GM18907 (cell line): ENCODE measurements at regions not wholly inside any gene's neighbourhood (a gene's known extent, or its start where the extent isn't known, plus 50 kb on each side); places are given as distances from the start of the nearest gene placed in this dataset.

Source experiments
- ATAC-seq: cut with Tn5 transposase; IDR thresholded peaks from one replicate; pipeline ENCODE4 v1.9.1; 2021; ENCODE audit warnings: mild to moderate bottlenecking, moderate library complexity; ENCODE audit not compliant: unreplicated experiment

GRCh38 chr10:131424836-131425491, 113.4 kb upstream of the TCERG1L start:
- no peak for ATAC-seq

- no peak for ATAC-seq
Observed at GRCh38 chr10:131425752-131426533, 114.4 kb upstream of the TCERG1L start.

GRCh38 chr10:131426534-131426898, 115.0 kb upstream of the TCERG1L start:
- ATAC-seq = no peak

GRCh38 chr10:131427281-131427680, 115.8 kb upstream of the TCERG1L start:
- no peak for ATAC-seq

GRCh38 chr10:131427901-131428300, 116.4 kb upstream of the TCERG1L start:
- ATAC-seq = no peak

- no peak for ATAC-seq
Observed at GRCh38 chr10:131429141-131429540, 117.6 kb upstream of the TCERG1L start.

- ATAC-seq = no peak
Observed at GRCh38 chr10:131429942-131430341, 118.4 kb upstream of the TCERG1L start.

- no peak for ATAC-seq
Observed at GRCh38 chr10:131430716-131431412, 119.3 kb upstream of the TCERG1L start.

- ATAC-seq = no peak
Observed at GRCh38 chr10:131431533-131431932, 120.0 kb upstream of the TCERG1L start.

GRCh38 chr10:131431978-131432690, 120.6 kb upstream of the TCERG1L start:
- no peak for ATAC-seq

- ATAC-seq = no peak
Observed at GRCh38 chr10:131433568-131433967, 122.0 kb upstream of the TCERG1L start.

GRCh38 chr10:131435232-131435631, 123.7 kb upstream of the TCERG1L start:
- no peak for ATAC-seq

- ATAC-seq = no peak
Observed at GRCh38 chr10:131435760-131436457, 124.4 kb upstream of the TCERG1L start.

- ATAC-seq = no peak
Observed at GRCh38 chr10:131436458-131436857, 124.9 kb upstream of the TCERG1L start.

- no peak for ATAC-seq
Observed at GRCh38 chr10:131437556-131438475, 126.3 kb upstream of the TCERG1L start.

GRCh38 chr10:131438665-131439064, 127.1 kb upstream of the TCERG1L start:
- no peak for ATAC-seq

- ATAC-seq = no peak
Observed at GRCh38 chr10:131439705-131440104, 128.2 kb upstream of the TCERG1L start.

GRCh38 chr10:131440405-131441360, 129.2 kb upstream of the TCERG1L start:
- no peak for ATAC-seq
